ENCODE measurements at regions not wholly inside any gene's neighbourhood (a gene's known extent, or its start where the extent isn't known, plus 50 kb on each side); places are given as distances from the start of the nearest gene placed in this dataset.

- H3K4me3 ChIP-seq (ENCODE audit: low read length in 2 of 2), result no peak overlapping the region
- H3K27ac ChIP-seq (ENCODE audit: low read length), result no peak overlapping the region
- no peaks in the 10 kb centered on the region for H3K9me3 ChIP-seq (ENCODE audit: control insufficient read depth in 2 of 2, low read length in 2 of 2)
- no peaks in the 10 kb centered on the region for H3K27me3 ChIP-seq (ENCODE audit: control insufficient read depth in 1 of 2, insufficient read depth in 2 of 2, low read length in 2 of 2)
- no peak overlapping the region for H3K9ac ChIP-seq (ENCODE audit: low read length in 2 of 2)
- H3K4me1 ChIP-seq (ENCODE audit: control insufficient read depth, insufficient read depth, low read length), result no peaks in the 10 kb centered on the region
- no peaks in the 10 kb centered on the region for H3K36me3 ChIP-seq (ENCODE audit: control insufficient read depth in 2 of 2, insufficient read depth in 2 of 2, low read length in 2 of 2)
Observed at GRCh38 chr4:106601519-106601918, 232.9 kb upstream of the GIMD1 start.

- no peaks in the 10 kb centered on the region for H3K36me3 ChIP-seq (ENCODE audit: control insufficient read depth in 2 of 2, insufficient read depth in 2 of 2, low read length in 2 of 2)
- H3K9me3 ChIP-seq (ENCODE audit: control insufficient read depth in 2 of 2, low read length in 2 of 2), result no peaks in the 10 kb centered on the region
- H3K27ac ChIP-seq (ENCODE audit: low read length), result no peak overlapping the region
- no peaks in the 10 kb centered on the region for H3K27me3 ChIP-seq (ENCODE audit: control insufficient read depth in 1 of 2, insufficient read depth in 2 of 2, low read length in 2 of 2)
- H3K4me1 ChIP-seq (ENCODE audit: control insufficient read depth, insufficient read depth, low read length), result no peaks in the 10 kb centered on the region
- no peak overlapping the region for H3K4me3 ChIP-seq (ENCODE audit: low read length in 2 of 2)
- H3K9ac ChIP-seq (ENCODE audit: low read length in 2 of 2), result no peak overlapping the region
Observed at GRCh38 chr4:106595906-106596305, 227.3 kb upstream of the GIMD1 start.

GRCh38 chr4:106594291-106594952, 225.8 kb upstream of the GIMD1 start:
- Histone ChIP-seq H3K27me3 (ENCODE audit: control insufficient read depth in 1 of 2, insufficient read depth in 2 of 2, low read length in 2 of 2) (no peaks in the 10 kb centered on the region), H3K27ac (ENCODE audit: low read length) (no peak overlapping the region), H3K9me3 (ENCODE audit: control insufficient read depth in 2 of 2, low read length in 2 of 2) (no peaks in the 10 kb centered on the region), H3K36me3 (ENCODE audit: control insufficient read depth in 2 of 2, insufficient read depth in 2 of 2, low read length in 2 of 2) (no peaks in the 10 kb centered on the region), H3K4me3 (ENCODE audit: low read length in 2 of 2) (no peak overlapping the region), H3K4me1 (ENCODE audit: control insufficient read depth, insufficient read depth, low read length) (no peaks in the 10 kb centered on the region), H3K9ac (ENCODE audit: low read length in 2 of 2) (no peak overlapping the region)

GRCh38 chr4:106588891-106589290, 220.3 kb upstream of the GIMD1 start:
- Histone ChIP-seq H3K9me3 (ENCODE audit: control insufficient read depth in 2 of 2, low read length in 2 of 2) (no peaks in the 10 kb centered on the region), H3K36me3 (ENCODE audit: control insufficient read depth in 2 of 2, insufficient read depth in 2 of 2, low read length in 2 of 2) (no peaks in the 10 kb centered on the region), H3K4me1 (ENCODE audit: control insufficient read depth, insufficient read depth, low read length) (no peaks in the 10 kb centered on the region), H3K27me3 (ENCODE audit: control insufficient read depth in 1 of 2, insufficient read depth in 2 of 2, low read length in 2 of 2) (no peaks in the 10 kb centered on the region), H3K4me3 (ENCODE audit: low read length in 2 of 2) (no peak overlapping the region), H3K27ac (ENCODE audit: low read length) (no peak overlapping the region), H3K9ac (ENCODE audit: low read length in 2 of 2) (no peak overlapping the region)

GRCh38 chr4:106587558-106587957, 219.0 kb upstream of the GIMD1 start:
- Histone ChIP-seq H3K4me1 (ENCODE audit: control insufficient read depth, insufficient read depth, low read length) (no peaks in the 10 kb centered on the region), H3K27me3 (ENCODE audit: control insufficient read depth in 1 of 2, insufficient read depth in 2 of 2, low read length in 2 of 2) (no peaks in the 10 kb centered on the region), H3K36me3 (ENCODE audit: control insufficient read depth in 2 of 2, insufficient read depth in 2 of 2, low read length in 2 of 2) (no peaks in the 10 kb centered on the region)

GRCh38 chr4:106585915-106586349, 217.4 kb upstream of the GIMD1 start:
- no peak overlapping the region for H3K4me3 ChIP-seq (ENCODE audit: low read length in 2 of 2)
- H3K9ac ChIP-seq (ENCODE audit: low read length in 2 of 2), result no peak overlapping the region
- H3K27ac ChIP-seq (ENCODE audit: low read length), result no peak overlapping the region
- H3K9me3 ChIP-seq (ENCODE audit: control insufficient read depth in 2 of 2, low read length in 2 of 2), result no peaks in the 10 kb centered on the region
- no peaks in the 10 kb centered on the region for H3K36me3 ChIP-seq (ENCODE audit: control insufficient read depth in 2 of 2, insufficient read depth in 2 of 2, low read length in 2 of 2)
- H3K27me3 ChIP-seq (ENCODE audit: control insufficient read depth in 1 of 2, insufficient read depth in 2 of 2, low read length in 2 of 2), result no peaks in the 10 kb centered on the region
- no peaks in the 10 kb centered on the region for H3K4me1 ChIP-seq (ENCODE audit: control insufficient read depth, insufficient read depth, low read length)

More at GRCh38 chr4:106587558-106587957, 219.0 kb upstream of the GIMD1 start:
- no peak overlapping the region for H3K4me3 ChIP-seq (ENCODE audit: low read length in 2 of 2)
- no peak overlapping the region for H3K27ac ChIP-seq (ENCODE audit: low read length)
- H3K9ac ChIP-seq (ENCODE audit: low read length in 2 of 2), result no peak overlapping the region
- H3K9me3 ChIP-seq (ENCODE audit: control insufficient read depth in 2 of 2, low read length in 2 of 2), result no peaks in the 10 kb centered on the region

- H3K4me1 ChIP-seq (ENCODE audit: control insufficient read depth, insufficient read depth, low read length), result no peaks in the 10 kb centered on the region
- H3K4me3 ChIP-seq (ENCODE audit: low read length in 2 of 2), result no peak overlapping the region
- H3K9ac ChIP-seq (ENCODE audit: low read length in 2 of 2), result no peak overlapping the region
- no peak overlapping the region for H3K27ac ChIP-seq (ENCODE audit: low read length)
- no peaks in the 10 kb centered on the region for H3K9me3 ChIP-seq (ENCODE audit: control insufficient read depth in 2 of 2, low read length in 2 of 2)
- H3K36me3 ChIP-seq (ENCODE audit: control insufficient read depth in 2 of 2, insufficient read depth in 2 of 2, low read length in 2 of 2), result no peaks in the 10 kb centered on the region
- H3K27me3 ChIP-seq (ENCODE audit: control insufficient read depth in 1 of 2, insufficient read depth in 2 of 2, low read length in 2 of 2), result no peaks in the 10 kb centered on the region
Observed at GRCh38 chr4:106584337-106584989, 215.9 kb upstream of the GIMD1 start.

- no peaks in the 10 kb centered on the region for H3K27me3 ChIP-seq (ENCODE audit: control insufficient read depth in 1 of 2, insufficient read depth in 2 of 2, low read length in 2 of 2)
Observed at GRCh38 chr4:106583567-106583966, 215.0 kb upstream of the GIMD1 start.

GRCh38 chr4:106583108-106583507, 214.5 kb upstream of the GIMD1 start:
- H3K4me1 ChIP-seq (ENCODE audit: control insufficient read depth, insufficient read depth, low read length), result no peaks in the 10 kb centered on the region
- H3K36me3 ChIP-seq (ENCODE audit: control insufficient read depth in 2 of 2, insufficient read depth in 2 of 2, low read length in 2 of 2), result no peaks in the 10 kb centered on the region
- H3K9ac ChIP-seq (ENCODE audit: low read length in 2 of 2), result no peak overlapping the region
- H3K27ac ChIP-seq (ENCODE audit: low read length), result no peak overlapping the region
- no peaks in the 10 kb centered on the region for H3K27me3 ChIP-seq (ENCODE audit: control insufficient read depth in 1 of 2, insufficient read depth in 2 of 2, low read length in 2 of 2)
- no peak overlapping the region for H3K4me3 ChIP-seq (ENCODE audit: low read length in 2 of 2)
- H3K9me3 ChIP-seq (ENCODE audit: control insufficient read depth in 2 of 2, low read length in 2 of 2), result no peaks in the 10 kb centered on the region

More at GRCh38 chr4:106583567-106583966, 215.0 kb upstream of the GIMD1 start:
- H3K36me3 ChIP-seq (ENCODE audit: control insufficient read depth in 2 of 2, insufficient read depth in 2 of 2, low read length in 2 of 2), result no peaks in the 10 kb centered on the region
- H3K9ac ChIP-seq (ENCODE audit: low read length in 2 of 2), result no peak overlapping the region
- no peak overlapping the region for H3K4me3 ChIP-seq (ENCODE audit: low read length in 2 of 2)
- H3K4me1 ChIP-seq (ENCODE audit: control insufficient read depth, insufficient read depth, low read length), result no peaks in the 10 kb centered on the region
- H3K27ac ChIP-seq (ENCODE audit: low read length), result no peak overlapping the region
- no peaks in the 10 kb centered on the region for H3K9me3 ChIP-seq (ENCODE audit: control insufficient read depth in 2 of 2, low read length in 2 of 2)

- H3K9ac ChIP-seq (ENCODE audit: low read length in 2 of 2), result no peak overlapping the region
- H3K9me3 ChIP-seq (ENCODE audit: control insufficient read depth in 2 of 2, low read length in 2 of 2), result no peaks in the 10 kb centered on the region
- H3K4me3 ChIP-seq (ENCODE audit: low read length in 2 of 2), result no peak overlapping the region
- no peaks in the 10 kb centered on the region for H3K27me3 ChIP-seq (ENCODE audit: control insufficient read depth in 1 of 2, insufficient read depth in 2 of 2, low read length in 2 of 2)
- H3K36me3 ChIP-seq (ENCODE audit: control insufficient read depth in 2 of 2, insufficient read depth in 2 of 2, low read length in 2 of 2), result no peaks in the 10 kb centered on the region
- no peak overlapping the region for H3K27ac ChIP-seq (ENCODE audit: low read length)
- H3K4me1 ChIP-seq (ENCODE audit: control insufficient read depth, insufficient read depth, low read length), result no peaks in the 10 kb centered on the region
Observed at GRCh38 chr4:106582103-106582502, 213.5 kb upstream of the GIMD1 start.

GRCh38 chr4:106579236-106579635, 210.7 kb upstream of the GIMD1 start:
- H3K36me3 ChIP-seq (ENCODE audit: control insufficient read depth in 2 of 2, insufficient read depth in 2 of 2, low read length in 2 of 2), result no peaks in the 10 kb centered on the region
- H3K9me3 ChIP-seq (ENCODE audit: control insufficient read depth in 2 of 2, low read length in 2 of 2), result no peaks in the 10 kb centered on the region
- no peaks in the 10 kb centered on the region for H3K4me1 ChIP-seq (ENCODE audit: control insufficient read depth, insufficient read depth, low read length)
- H3K27me3 ChIP-seq (ENCODE audit: control insufficient read depth in 1 of 2, insufficient read depth in 2 of 2, low read length in 2 of 2), result no peaks in the 10 kb centered on the region
- H3K27ac ChIP-seq (ENCODE audit: low read length), result no peak overlapping the region
- H3K4me3 ChIP-seq (ENCODE audit: low read length in 2 of 2), result no peak overlapping the region
- no peak overlapping the region for H3K9ac ChIP-seq (ENCODE audit: low read length in 2 of 2)
